ENCODE measurements at regions not wholly inside any gene's neighbourhood (a gene's known extent, or its start where the extent isn't known, plus 50 kb on each side); places are given as distances from the start of the nearest gene placed in this dataset.

DNA sequence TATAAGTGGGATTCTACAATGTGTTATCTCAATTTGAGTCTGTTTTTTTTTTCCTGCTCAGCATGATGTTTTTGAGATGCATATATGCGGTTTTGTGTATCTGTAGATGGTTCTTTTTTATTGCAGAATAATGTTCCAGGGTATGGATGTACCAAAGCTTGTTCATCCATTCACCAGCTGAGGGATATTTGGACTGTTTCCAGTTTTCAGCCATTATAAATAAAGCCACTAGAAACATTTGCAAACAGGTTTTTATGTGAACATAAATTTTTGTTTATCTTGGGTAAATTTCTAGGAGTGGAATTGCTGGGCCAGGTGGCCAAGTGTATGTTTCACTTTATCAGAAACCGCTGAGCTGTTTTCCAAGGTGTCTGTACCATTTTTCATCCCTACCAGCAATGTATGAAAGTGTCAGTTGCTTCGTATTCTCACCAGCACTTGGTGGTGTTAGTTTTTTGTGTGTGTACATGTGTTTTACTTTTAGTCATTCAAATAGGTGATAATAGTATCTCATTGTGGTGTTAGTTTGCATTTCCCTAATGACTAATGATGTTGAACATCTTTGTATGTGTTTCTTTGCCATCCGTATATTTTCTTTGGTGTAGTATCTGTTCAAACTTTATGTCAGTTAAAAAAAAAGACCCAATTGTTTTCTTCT lies 124.2 kb downstream of the CEBPB start (continued):
- TF ChIP-seq, protein P1, sequence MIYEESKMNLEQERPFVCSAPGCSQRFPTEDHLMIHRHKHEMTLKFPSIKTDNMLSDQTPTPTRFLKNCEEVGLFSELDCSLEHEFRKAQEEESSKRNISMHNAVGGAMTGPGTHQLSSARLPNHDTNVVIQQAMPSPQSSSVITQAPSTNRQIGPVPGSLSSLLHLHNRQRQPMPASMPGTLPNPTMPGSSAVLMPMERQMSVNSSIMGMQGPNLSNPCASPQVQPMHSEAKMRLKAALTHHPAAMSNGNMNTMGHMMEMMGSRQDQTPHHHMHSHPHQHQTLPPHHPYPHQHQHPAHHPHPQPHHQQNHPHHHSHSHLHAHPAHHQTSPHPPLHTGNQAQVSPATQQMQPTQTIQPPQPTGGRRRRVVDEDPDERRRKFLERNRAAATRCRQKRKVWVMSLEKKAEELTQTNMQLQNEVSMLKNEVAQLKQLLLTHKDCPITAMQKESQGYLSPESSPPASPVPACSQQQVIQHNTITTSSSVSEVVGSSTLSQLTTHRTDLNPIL (CRISPR knock-in tag; IDR thresholded peaks at IDR 0.05; ENCODE audit: low read depth): no peak
- TF ChIP-seq PPARA (CRISPR knock-in tag; IDR thresholded peaks at IDR 0.05; ENCODE audit: borderline replicate concordance): no peak

- no peak for TF ChIP-seq ZFP3 (CRISPR knock-in tag; IDR thresholded peaks at IDR 0.05)
- TF ChIP-seq, protein P2, sequence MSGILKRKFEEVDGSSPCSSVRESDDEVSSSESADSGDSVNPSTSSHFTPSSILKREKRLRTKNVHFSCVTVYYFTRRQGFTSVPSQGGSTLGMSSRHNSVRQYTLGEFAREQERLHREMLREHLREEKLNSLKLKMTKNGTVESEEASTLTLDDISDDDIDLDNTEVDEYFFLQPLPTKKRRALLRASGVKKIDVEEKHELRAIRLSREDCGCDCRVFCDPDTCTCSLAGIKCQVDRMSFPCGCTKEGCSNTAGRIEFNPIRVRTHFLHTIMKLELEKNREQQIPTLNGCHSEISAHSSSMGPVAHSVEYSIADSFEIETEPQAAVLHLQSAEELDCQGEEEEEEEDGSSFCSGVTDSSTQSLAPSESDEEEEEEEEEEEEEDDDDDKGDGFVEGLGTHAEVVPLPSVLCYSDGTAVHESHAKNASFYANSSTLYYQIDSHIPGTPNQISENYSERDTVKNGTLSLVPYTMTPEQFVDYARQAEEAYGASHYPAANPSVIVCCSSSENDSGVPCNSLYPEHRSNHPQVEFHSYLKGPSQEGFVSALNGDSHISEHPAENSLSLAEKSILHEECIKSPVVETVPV (CRISPR knock-in tag; IDR thresholded peaks at IDR 0.05): no peak
- TF ChIP-seq, protein P1 (CRISPR knock-in tag; IDR thresholded peaks at IDR 0.05; ENCODE audit: low read depth): no peak
- no peak for TF ChIP-seq ZNF565 (CRISPR knock-in tag; conservative IDR thresholded peaks at IDR 0.05; ENCODE audit: low read depth)
- no peak for TF ChIP-seq ISL1 (CRISPR knock-in tag; IDR thresholded peaks at IDR 0.05)
- TF ChIP-seq ARNTL (CRISPR knock-in tag; IDR thresholded peaks at IDR 0.05; ENCODE audit: borderline replicate concordance, low read depth): no peak
- TF ChIP-seq OSR1 (CRISPR knock-in tag; IDR thresholded peaks at IDR 0.05): no peak
- no peak for TF ChIP-seq GLIS3 (CRISPR knock-in tag; IDR thresholded peaks at IDR 0.05)
- ATAC-seq: no peak
Measured at GRCh38 chr20:50315586-50316551, 125.2 kb downstream of the CEBPB start.

DNA sequence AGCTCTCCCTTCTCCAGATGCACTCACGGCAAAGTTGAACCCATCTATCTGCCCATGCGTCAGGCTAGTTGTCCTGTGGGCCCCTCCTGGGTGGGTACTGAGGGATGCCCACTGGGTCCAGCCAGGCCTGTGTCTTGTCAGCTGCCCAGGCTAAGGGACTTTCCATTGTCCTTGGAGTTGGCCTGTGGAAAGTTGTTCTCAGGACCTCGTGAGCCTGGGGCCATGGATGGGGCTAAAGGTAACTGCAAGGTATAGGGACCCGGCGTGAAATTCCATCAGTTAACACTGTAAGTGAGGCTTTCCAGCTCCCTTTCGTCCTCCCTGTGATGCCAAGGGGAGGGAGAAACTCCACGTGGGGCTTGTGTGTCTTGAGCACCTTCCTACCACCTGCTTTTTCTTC lies 126.5 kb downstream of the CEBPB start:
- ATAC-seq: no peak
- TF ChIP-seq OSR1 (CRISPR knock-in tag; IDR thresholded peaks at IDR 0.05): no peak
- TF ChIP-seq ZNF8 (CRISPR knock-in tag; IDR thresholded peaks at IDR 0.05): no peak
- no peak for TF ChIP-seq ARNTL (CRISPR knock-in tag; IDR thresholded peaks at IDR 0.05; ENCODE audit: borderline replicate concordance, low read depth)

- TF ChIP-seq ZNF8 (CRISPR knock-in tag; IDR thresholded peaks at IDR 0.05): no peak
- TF ChIP-seq CSDC2 (CRISPR knock-in tag; IDR thresholded peaks at IDR 0.05): no peak
- TF ChIP-seq ARNTL (CRISPR knock-in tag; IDR thresholded peaks at IDR 0.05; ENCODE audit: borderline replicate concordance, low read depth): no peak
- no peak for TF ChIP-seq TCF4 (CRISPR knock-in tag; IDR thresholded peaks at IDR 0.05; ENCODE audit: borderline replicate concordance)
- TF ChIP-seq RARB (CRISPR knock-in tag; IDR thresholded peaks at IDR 0.05): no peak
- TF ChIP-seq GLIS3 (CRISPR knock-in tag; IDR thresholded peaks at IDR 0.05): no peak
- TF ChIP-seq, protein P3, sequence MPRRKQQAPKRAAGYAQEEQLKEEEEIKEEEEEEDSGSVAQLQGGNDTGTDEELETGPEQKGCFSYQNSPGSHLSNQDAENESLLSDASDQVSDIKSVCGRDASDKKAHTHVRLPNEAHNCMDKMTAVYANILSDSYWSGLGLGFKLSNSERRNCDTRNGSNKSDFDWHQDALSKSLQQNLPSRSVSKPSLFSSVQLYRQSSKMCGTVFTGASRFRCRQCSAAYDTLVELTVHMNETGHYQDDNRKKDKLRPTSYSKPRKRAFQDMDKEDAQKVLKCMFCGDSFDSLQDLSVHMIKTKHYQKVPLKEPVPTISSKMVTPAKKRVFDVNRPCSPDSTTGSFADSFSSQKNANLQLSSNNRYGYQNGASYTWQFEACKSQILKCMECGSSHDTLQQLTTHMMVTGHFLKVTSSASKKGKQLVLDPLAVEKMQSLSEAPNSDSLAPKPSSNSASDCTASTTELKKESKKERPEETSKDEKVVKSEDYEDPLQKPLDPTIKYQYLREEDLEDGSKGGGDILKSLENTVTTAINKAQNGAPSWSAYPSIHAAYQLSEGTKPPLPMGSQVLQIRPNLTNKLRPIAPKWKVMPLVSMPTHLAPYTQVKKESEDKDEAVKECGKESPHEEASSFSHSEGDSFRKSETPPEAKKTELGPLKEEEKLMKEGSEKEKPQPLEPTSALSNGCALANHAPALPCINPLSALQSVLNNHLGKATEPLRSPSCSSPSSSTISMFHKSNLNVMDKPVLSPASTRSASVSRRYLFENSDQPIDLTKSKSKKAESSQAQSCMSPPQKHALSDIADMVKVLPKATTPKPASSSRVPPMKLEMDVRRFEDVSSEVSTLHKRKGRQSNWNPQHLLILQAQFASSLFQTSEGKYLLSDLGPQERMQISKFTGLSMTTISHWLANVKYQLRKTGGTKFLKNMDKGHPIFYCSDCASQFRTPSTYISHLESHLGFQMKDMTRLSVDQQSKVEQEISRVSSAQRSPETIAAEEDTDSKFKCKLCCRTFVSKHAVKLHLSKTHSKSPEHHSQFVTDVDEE (CRISPR knock-in tag; IDR thresholded peaks at IDR 0.05): no peak
- TF ChIP-seq ISL1 (CRISPR knock-in tag; IDR thresholded peaks at IDR 0.05): no peak
- no peak for TF ChIP-seq OSR1 (CRISPR knock-in tag; IDR thresholded peaks at IDR 0.05)
- no peak for TF ChIP-seq ZNF565 (CRISPR knock-in tag; conservative IDR thresholded peaks at IDR 0.05; ENCODE audit: low read depth)
- no peak for TF ChIP-seq ZNF70 (CRISPR knock-in tag; IDR thresholded peaks at IDR 0.05)
- TF ChIP-seq BACH2 (CRISPR knock-in tag; IDR thresholded peaks at IDR 0.05; ENCODE audit: borderline replicate concordance): no peak
- TF ChIP-seq, protein P1 (CRISPR knock-in tag; IDR thresholded peaks at IDR 0.05; ENCODE audit: low read depth): no peak
- TF ChIP-seq, protein P4, sequence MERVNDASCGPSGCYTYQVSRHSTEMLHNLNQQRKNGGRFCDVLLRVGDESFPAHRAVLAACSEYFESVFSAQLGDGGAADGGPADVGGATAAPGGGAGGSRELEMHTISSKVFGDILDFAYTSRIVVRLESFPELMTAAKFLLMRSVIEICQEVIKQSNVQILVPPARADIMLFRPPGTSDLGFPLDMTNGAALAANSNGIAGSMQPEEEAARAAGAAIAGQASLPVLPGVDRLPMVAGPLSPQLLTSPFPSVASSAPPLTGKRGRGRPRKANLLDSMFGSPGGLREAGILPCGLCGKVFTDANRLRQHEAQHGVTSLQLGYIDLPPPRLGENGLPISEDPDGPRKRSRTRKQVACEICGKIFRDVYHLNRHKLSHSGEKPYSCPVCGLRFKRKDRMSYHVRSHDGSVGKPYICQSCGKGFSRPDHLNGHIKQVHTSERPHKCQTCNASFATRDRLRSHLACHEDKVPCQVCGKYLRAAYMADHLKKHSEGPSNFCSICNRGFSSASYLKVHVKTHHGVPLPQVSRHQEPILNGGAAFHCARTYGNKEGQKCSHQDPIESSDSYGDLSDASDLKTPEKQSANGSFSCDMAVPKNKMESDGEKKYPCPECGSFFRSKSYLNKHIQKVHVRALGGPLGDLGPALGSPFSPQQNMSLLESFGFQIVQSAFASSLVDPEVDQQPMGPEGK (CRISPR knock-in tag; IDR thresholded peaks at IDR 0.05; ENCODE audit: borderline replicate concordance): no peak
- no peak for TF ChIP-seq ZFP30 (CRISPR knock-in tag; IDR thresholded peaks at IDR 0.05)
- TF ChIP-seq ESRRG (CRISPR knock-in tag; IDR thresholded peaks at IDR 0.05): no peak
- TF ChIP-seq ZC3H10 (CRISPR knock-in tag; IDR thresholded peaks at IDR 0.05): no peak
- TF ChIP-seq SNAI2 (CRISPR knock-in tag; IDR thresholded peaks at IDR 0.05): no peak
- no peak for TF ChIP-seq POU6F1 (CRISPR knock-in tag; IDR thresholded peaks at IDR 0.05; ENCODE audit: borderline replicate concordance, low read depth)
- no peak for ATAC-seq
Measured at GRCh38 chr20:50317609-50318008, 127.0 kb downstream of the CEBPB start.

Measured in SK-N-SH treated with all-trans-retinoic acid at 6 μM for 48 hours (cell line).